Cardiac septum (tissue), 1 donor: ENCODE measurements at regions not wholly inside any gene's neighbourhood (a gene's known extent, or its start where the extent isn't known, plus 50 kb on each side); places are given as distances from the start of the nearest gene placed in this dataset.

Source experiments
- DNase-seq: peaks from one replicate; pipeline ENCODE4 v3.0.0-alpha.2; 2020; ENCODE audit warnings: low spot score
- intact Hi-C: fragments of 100-400 bp; cut with DNase I; formaldehyde crosslinking; loops from one replicate; pipeline ENCODE4 v1.14.0; 2022
- donor health status: DM: no; HTN: no; CAD: no.

DNA sequence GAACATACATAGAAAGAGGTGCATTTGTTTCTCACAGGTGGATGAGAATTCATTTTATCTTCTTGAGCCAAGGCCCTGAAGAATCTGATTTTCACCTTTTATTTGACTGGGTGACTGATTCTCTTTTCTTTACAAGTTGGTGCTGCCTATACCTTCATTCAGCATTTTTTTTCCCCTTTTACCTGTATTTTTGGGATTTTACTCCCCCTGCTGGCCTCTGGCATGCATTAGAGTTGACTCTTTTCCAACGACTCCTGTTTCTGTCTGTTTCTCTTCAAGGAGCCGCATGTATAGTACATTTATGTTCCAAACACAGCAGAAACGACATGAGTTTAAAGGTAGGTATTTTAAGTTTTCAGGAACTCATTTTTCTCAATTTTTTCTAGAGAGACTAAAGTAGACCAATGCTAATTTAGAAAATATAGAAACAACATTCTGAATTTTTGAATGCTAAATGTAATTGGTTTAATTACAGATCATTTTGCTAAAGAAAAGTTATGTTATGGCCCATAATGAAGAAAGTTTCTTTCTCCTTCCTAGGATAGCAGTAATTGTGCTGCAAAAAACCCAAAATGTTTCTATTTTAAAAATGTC is 149.8 kb upstream of the HDAC9 start:
- intact Hi-C loops = loop anchor here (10.0 kb wide), 2 partner anchors 371 to 571 kb away; no protein-coding TSS in a partner anchor
- DNase-seq = no peak

GRCh38 chr7:18347170-18347569 is 148.4 kb upstream of the HDAC9 start:
- no peak for DNase-seq
- intact Hi-C loops = loop anchor here (10.0 kb wide), 2 partner anchors 372 to 572 kb away; no protein-coding TSS in a partner anchor

DNA sequence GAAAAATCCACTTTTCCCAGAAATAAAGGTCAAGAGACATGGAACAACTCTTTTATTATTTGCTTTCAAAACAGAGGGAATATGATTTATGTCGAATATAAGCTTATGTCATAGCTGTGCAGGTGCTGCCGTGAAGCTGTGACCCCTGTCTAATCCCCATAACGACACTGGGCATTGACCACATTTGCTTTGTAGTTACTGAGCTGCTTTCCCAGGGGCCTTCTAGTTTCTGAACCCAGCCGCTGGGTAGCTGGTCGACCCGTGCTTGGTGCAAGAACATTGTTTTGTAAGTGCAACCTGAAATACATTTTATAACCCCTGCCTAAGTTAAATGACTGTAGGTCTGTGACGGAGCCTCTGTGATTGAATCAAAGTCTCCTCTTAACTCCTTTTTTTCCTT is 144.9 kb upstream of the HDAC9 start:
- DNase-seq = no peak
- intact Hi-C loops = loop anchor here (5.0 kb wide), 1 partner anchor 302 kb away; no protein-coding TSS in a partner anchor

- intact Hi-C loops = loop anchor here (5.0 kb wide), 1 partner anchor 300 kb away; no protein-coding TSS in a partner anchor
- DNase-seq = no peak
Observed at GRCh38 chr7:18352339-18353255, 143.0 kb upstream of the HDAC9 start.

DNA sequence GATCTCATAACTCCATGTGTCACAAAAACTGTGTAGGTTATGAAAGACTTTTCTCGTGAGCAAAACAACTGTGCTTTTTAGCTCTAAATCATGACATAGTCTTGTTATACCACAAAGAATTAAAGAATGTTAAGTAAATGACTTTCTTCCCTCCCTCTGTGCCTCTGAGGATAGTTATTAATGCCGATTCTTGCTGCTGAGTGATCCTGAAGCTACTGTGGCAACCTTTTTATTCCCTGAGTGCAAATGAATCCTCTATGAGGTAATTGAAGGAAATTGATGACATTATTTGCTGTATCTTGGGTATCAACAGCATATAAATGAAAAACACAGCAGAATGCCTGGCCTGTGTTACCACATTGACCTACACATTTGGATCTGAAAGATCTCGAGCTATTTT is 142.2 kb upstream of the HDAC9 start:
- intact Hi-C loops = loop anchor here (5.0 kb wide), 1 partner anchor 299 kb away; no protein-coding TSS in a partner anchor

GRCh38 chr7:18354108-18355085 is 141.2 kb upstream of the HDAC9 start:
- intact Hi-C loops = loop anchor here (2.0 to 5.0 kb wide), 3 partner anchors 140 to 298 kb away; partner anchors contain the start of gene HDAC9

More for the DNA sequence above, 142.2 kb upstream of the HDAC9 start:
- no peak for DNase-seq

DNA sequence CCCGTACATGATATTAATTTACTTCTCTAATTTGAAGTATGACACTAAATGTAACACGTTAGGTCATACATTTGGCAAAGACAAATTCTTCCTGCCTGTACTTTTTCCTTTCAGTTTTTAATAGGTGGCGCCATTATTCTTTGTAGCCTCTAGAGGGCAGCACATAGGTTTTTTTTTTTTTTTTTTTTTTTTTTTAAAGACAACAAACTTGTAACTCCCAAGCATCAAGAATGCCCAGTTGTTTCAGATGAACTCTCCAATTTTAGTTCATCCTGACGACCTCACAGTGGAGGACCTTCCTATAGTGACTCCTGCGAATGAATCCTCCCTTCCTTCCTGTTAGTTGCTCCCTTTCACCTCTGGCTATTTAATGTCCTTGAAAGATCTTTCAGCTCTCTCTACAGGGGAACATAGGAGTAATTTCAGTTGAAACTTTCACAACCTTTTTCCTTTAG is 139.3 kb upstream of the HDAC9 start:
- DNase-seq = no peak
- intact Hi-C loops = no loop called here

More at GRCh38 chr7:18354108-18355085, 141.2 kb upstream of the HDAC9 start:
- DNase-seq = no peak

GRCh38 chr7:18357691-18358090 is 137.9 kb upstream of the HDAC9 start:
- no peak for DNase-seq
- intact Hi-C loops = no loop called here

DNA sequence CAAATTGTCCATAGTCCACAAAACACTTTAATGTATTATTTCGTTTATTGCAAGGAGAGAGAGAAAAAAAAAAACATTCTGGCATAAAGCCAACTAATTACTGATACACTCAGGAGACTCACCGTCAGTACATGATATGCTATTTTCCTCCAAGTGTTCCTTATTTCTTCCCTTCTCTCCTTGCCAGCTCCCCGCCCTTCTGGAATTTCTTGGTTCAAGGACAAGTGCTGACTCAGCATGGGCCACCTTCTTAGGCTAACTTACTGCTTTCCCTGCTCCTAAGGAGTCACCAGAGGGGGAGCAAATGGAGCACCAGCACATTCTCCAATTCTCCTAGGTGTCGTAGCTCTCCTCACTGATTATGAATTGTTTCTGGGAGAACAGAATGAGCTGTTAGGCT is 133.8 kb upstream of the HDAC9 start:
- no peak for DNase-seq
- intact Hi-C loops = no loop called here

DNA sequence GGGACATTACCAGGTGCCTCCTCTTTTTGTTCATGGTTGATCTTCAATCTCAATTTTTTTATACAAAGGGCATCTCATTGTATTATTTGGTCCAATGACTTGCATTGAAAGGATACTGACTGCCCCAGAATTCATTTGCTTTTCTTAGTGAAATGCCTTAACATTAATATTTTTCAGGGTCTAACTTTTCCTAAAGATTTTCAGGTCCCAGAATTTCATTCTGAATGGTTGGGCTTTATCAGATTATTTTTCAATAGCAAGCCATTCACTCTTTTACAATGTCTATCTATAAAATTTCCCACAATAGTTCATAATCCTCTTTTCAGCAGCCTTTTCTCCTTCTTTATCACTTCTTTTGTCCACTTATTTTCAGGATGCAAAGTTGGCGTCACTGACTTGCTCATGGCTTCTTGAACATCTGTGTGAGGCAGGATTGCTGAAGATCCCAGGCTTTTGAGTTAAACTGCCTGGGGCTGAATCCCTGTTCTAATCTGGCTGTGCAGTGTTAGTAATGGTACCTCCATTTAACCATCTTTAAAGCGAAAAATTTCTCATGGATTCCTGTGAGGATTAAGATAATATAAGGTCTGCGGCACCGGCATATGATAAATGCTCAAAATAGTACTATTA is 131.7 kb upstream of the HDAC9 start:
- no peak for DNase-seq
- intact Hi-C loops = no loop called here

DNA sequence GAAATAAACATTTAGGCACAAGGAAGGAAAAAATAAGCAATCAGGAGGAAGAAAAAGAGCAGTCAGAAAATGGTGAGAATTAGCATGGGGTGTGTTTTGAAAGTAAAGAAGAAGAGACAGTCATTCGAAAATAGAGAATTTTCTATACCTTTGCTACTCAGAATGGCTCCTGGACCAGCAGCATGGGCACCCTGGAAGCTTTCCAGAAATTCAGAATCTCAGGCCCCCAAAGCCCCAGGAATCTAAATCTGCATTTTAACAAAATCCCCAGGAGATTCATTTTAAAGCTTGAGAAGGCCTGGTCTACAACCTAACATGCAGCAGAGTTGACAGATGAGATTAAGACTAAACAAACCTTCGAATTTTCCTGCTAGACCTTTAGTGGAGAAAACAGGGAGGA is 131.2 kb upstream of the HDAC9 start:
- no peak for DNase-seq
- intact Hi-C loops = no loop called here

- intact Hi-C loops = no loop called here
- DNase-seq = no peak
Observed at GRCh38 chr7:18366394-18366793, 129.2 kb upstream of the HDAC9 start.

DNA sequence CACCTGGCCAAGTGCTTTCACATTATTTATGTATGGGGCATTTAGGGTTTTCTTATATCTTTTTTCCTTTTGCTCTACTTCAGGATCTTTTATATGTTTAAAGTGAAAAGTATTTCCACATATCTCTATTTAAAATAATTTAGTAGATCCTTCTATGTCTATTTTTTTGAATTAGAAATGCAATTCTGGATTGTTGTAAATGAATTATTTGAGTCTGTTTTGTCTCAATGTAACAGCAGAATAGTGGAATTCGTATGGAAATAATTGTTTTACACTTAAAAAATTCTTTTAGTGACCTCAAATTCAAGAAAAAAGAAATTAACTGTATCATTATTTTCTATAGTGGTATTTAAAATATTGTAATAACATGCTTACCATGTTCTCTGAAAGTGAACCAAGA is 126.5 kb upstream of the HDAC9 start:
- DNase-seq = no peak
- intact Hi-C loops = no loop called here

GRCh38 chr7:18370633-18371032 is 124.9 kb upstream of the HDAC9 start:
- intact Hi-C loops = loop anchor here (5.0 kb wide), 1 partner anchor 297 kb away; no protein-coding TSS in a partner anchor
- DNase-seq = no peak

- intact Hi-C loops = no loop called here
Observed at GRCh38 chr7:18378989-18379605, 116.5 kb upstream of the HDAC9 start.

DNA sequence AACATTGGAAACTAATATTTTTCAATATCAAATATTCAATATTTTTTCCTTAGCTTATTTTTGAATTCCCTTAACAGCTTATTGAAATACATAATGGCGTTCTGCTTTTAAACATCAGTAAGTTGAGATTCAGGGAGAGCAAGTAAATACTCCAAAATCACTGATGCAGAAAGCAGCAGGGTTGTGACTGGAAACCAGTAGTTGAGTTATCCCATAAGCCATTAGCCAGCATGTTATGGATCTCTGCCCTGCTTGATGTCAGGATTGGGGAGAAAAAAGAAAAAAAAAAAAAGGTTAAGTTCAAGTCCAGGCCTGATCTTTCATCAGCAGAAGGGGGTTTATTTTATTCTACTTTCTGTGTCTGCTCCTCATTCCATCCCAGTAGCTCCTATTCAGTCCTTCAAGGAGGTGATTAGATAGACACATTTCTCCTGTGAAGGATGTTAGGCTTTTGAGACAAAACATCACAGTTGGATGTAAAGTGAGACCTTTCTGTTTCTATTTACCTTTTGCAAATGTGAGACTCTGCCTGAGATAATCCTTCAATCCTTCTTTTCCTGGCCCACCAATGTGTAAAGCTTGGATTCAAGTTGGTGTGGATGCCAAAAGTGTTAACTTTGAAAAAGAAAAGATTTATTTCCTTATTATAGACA is 110.9 kb upstream of the HDAC9 start:
- intact Hi-C loops = no loop called here
- no peak for DNase-seq

More at GRCh38 chr7:18378989-18379605, 116.5 kb upstream of the HDAC9 start:
- DNase-seq = no peak

GRCh38 chr7:18386607-18387006 is 108.9 kb upstream of the HDAC9 start:
- intact Hi-C loops = no loop called here

GRCh38 chr7:18387191-18387735 is 108.3 kb upstream of the HDAC9 start:
- intact Hi-C loops = no loop called here
- no peak for DNase-seq

More at GRCh38 chr7:18386607-18387006, 108.9 kb upstream of the HDAC9 start:
- no peak for DNase-seq
